Bronchial epithelial cell (primary cell): ENCODE measurements at regions not wholly inside any gene's neighbourhood (a gene's known extent, or its start where the extent isn't known, plus 50 kb on each side); places are given as distances from the start of the nearest gene placed in this dataset.

Experiments used
- DNase-seq: peaks from one replicate; pipeline ENCODE4 v3.0.0-alpha.2; 2010; ENCODE audit warnings: low read depth
- FAIRE-seq: peaks from 2 replicates; lab custom pipeline; 2011; peaks lifted over from hg19 to GRCh38; lab: Jason Lieb, UNC
- H3K27me3 ChIP-seq: 2 replicates; pipeline ENCODE4 v1.5.1; 2011; ENCODE audit warnings: low read length; ENCODE audit not compliant: control insufficient read depth, insufficient read depth
- H3K36me3 ChIP-seq: 2 replicates; pipeline ENCODE4 v1.5.1; 2011; ENCODE audit warnings: low read length; ENCODE audit not compliant: control insufficient read depth, insufficient read depth
- H3K4me3 ChIP-seq: 2 replicates; pipeline ENCODE4 v1.5.1; 2011; ENCODE audit warnings: mild to moderate bottlenecking, low read depth, low read length, control low read depth
- TF ChIP-seq, protein P1 (sequence below): IDR thresholded peaks from 2 replicates; pipeline ENCODE4 v1.5.1; 2011; ENCODE audit warnings: mild to moderate bottlenecking, moderate library complexity, low read length, control low read depth, inconsistent platforms; ENCODE audit not compliant: insufficient read depth, severe bottlenecking

DNA sequence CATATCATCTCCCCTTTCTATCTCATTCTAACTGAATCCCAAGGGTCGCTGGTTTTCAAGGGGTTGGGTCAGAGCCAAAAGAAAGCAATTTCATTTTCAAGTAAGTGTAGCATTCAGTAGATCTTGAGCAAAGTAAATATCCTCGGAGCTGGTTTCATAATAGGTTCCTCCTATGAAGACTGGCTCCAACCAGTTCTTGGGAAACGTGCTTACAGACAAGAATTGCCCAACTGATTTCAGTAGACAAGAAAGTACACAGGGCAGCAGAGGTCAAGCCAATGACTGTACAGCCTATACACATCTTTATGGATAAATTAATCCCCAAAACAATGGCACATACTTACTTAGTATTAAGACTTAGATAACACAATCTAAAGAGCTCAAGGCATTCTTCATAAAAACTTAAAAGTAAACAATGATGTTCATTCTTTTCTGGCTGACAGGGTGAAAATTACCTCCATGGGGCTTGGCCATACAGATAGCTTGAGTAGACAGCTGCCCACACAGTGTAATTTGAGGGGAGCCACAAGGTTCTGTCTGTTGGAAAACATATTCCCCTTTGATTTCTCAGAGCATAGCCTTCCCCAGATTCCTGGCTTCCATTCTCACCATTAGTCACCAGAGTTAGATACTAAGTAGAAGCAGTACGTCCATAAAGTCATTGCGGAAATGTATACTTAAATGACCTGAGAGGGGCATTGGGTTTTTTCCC lies 163.9 kb downstream of the ARRDC3 start:
- FAIRE-seq (no peak), DNase-seq (peak; percentile 94)
- H3K27me3 ChIP-seq, result no peaks in the 10 kb centered on the region
- H3K4me3 ChIP-seq, result no peak overlapping the region
- no peaks in the 10 kb centered on the region for H3K36me3 ChIP-seq
- TF ChIP-seq, protein P1, sequence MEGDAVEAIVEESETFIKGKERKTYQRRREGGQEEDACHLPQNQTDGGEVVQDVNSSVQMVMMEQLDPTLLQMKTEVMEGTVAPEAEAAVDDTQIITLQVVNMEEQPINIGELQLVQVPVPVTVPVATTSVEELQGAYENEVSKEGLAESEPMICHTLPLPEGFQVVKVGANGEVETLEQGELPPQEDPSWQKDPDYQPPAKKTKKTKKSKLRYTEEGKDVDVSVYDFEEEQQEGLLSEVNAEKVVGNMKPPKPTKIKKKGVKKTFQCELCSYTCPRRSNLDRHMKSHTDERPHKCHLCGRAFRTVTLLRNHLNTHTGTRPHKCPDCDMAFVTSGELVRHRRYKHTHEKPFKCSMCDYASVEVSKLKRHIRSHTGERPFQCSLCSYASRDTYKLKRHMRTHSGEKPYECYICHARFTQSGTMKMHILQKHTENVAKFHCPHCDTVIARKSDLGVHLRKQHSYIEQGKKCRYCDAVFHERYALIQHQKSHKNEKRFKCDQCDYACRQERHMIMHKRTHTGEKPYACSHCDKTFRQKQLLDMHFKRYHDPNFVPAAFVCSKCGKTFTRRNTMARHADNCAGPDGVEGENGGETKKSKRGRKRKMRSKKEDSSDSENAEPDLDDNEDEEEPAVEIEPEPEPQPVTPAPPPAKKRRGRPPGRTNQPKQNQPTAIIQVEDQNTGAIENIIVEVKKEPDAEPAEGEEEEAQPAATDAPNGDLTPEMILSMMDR, result no peak

DNA sequence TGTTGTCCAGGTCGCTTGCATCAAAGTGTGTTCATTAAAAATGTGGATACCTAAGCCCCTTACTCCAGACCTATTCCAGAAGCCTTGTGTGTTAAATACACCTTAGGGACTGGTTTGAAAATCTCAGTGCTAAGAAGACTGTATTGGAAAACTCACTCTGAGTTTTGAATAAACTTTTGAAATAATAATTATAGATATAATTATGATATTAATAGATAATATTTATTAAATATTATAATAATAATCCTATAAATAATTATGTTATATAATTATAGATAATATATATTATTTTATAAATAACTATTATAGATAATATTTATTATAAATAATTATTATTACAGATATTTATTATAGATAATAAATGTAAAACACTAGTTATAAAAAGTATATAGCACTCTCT lies 165.3 kb downstream of the ARRDC3 start:
- no peaks in the 10 kb centered on the region for H3K36me3 ChIP-seq
- no peaks in the 10 kb centered on the region for H3K27me3 ChIP-seq
- no peak overlapping the region for H3K4me3 ChIP-seq
- TF ChIP-seq, protein P1, result no peak
- DNase-seq (no peak), FAIRE-seq (no peak)

DNA sequence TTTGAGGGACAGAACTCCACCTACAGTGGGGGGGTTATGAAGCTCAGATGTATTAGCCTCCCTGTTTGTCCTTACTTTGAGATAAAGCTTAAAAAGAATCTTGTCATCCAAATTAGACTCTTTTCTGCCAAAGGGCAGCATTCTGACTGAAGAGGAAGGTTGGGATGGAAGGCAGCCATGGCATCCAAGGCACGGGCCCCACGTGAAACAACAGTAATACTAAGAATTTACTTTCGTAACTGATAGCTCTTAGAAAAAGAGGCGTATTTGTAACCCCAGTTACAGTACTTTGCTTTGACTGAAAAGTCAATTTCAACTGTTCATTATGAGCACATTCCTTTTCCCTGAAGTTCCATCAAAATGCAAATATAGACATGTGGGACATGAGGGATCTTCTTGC lies 168.5 kb downstream of the ARRDC3 start:
- Histone ChIP-seq H3K27me3 (no peaks in the 10 kb centered on the region), H3K36me3 (no peaks in the 10 kb centered on the region), H3K4me3 (no peak overlapping the region)
- DNase-seq (no peak), FAIRE-seq (no peak)
- TF ChIP-seq, protein P1, result no peak
